MM.1S (cell line): ENCODE measurements at regions not wholly inside any gene's neighbourhood (a gene's known extent, or its start where the extent isn't known, plus 50 kb on each side); places are given as distances from the start of the nearest gene placed in this dataset.
"Not testable (repeated sequence)": the region's sequence is repeated elsewhere in the genome, so short reads cannot be mapped to it uniquely, and the experiment has no call there.

ENCODE experiments used
- CTCF ChIP-seq: fragments of 300-600 bp; sonication (generic); IDR thresholded peaks from 2 replicates; pipeline ENCODE4 v1.5.1; 2016; ENCODE audit warnings: antibody characterized with exemption, low read length, mixed read lengths
- EZH2 ChIP-seq: fragments of 300-600 bp; sonication (generic); optimal IDR thresholded peaks from 2 replicates; pipeline ENCODE3; 2017; ENCODE audit warnings: low read depth, mild to moderate bottlenecking, antibody characterized with exemption, low read length, mixed read lengths
- EZH2phosphoT487 ChIP-seq: fragments of 300-600 bp; sonication (generic); IDR thresholded peaks from 2 replicates; pipeline ENCODE4 v1.6.1; 2018; ENCODE audit warnings: antibody characterized with exemption, low read length

- TF ChIP-seq CTCF, EZH2, EZH2phosphoT487: not testable (repeated sequence)
Observed at GRCh38 chr11:67728163-67728571, 53.7 kb upstream of the ALDH3B2 start.
